Umbilical cord (tissue), 1 donor: ENCODE measurements at regions not wholly inside any gene's neighbourhood (a gene's known extent, or its start where the extent isn't known, plus 50 kb on each side); places are given as distances from the start of the nearest gene placed in this dataset.
"Not testable (repeated sequence)": the region's sequence is repeated elsewhere in the genome, so short reads cannot be mapped to it uniquely, and the experiment has no call there.

Source experiments
- DNase-seq: peaks from one replicate; pipeline ENCODE4 v3.0.0-alpha.2; 2015; ENCODE audit warnings: low spot score

GRCh38 chrX:45696736-45697135 is 496.1 kb upstream of the DIPK2B start:
- DNase-seq = no peak

- no peak for DNase-seq
Observed at GRCh38 chrX:45689971-45690370, 489.3 kb upstream of the DIPK2B start.

GRCh38 chrX:45683914-45684313 is 483.2 kb upstream of the DIPK2B start:
- no peak for DNase-seq

- no peak for DNase-seq
Observed at GRCh38 chrX:45681891-45682290, 481.2 kb upstream of the DIPK2B start.

GRCh38 chrX:45669715-45670340 is 469.2 kb upstream of the DIPK2B start:
- peak; percentile 9 for DNase-seq

GRCh38 chrX:45668686-45669443 is 468.2 kb upstream of the DIPK2B start:
- peak; percentile 55 for DNase-seq

GRCh38 chrX:45667666-45668065 is 467.0 kb upstream of the DIPK2B start:
- DNase-seq = no peak

- DNase-seq = no peak
Observed at GRCh38 chrX:45664727-45665290, 464.1 kb upstream of the DIPK2B start.

GRCh38 chrX:45660477-45660876 is 459.8 kb upstream of the DIPK2B start:
- DNase-seq = no peak

GRCh38 chrX:45633419-45633818 is 432.7 kb upstream of the DIPK2B start:
- no peak for DNase-seq

- DNase-seq = no peak
Observed at GRCh38 chrX:45632506-45632905, 431.8 kb upstream of the DIPK2B start.

GRCh38 chrX:45630078-45630477 is 429.4 kb upstream of the DIPK2B start:
- no peak for DNase-seq

GRCh38 chrX:45628041-45628440 is 427.4 kb upstream of the DIPK2B start:
- no peak for DNase-seq

- DNase-seq = peak; percentile 30
Observed at GRCh38 chrX:45623266-45623665, 422.6 kb upstream of the DIPK2B start.

- no peak for DNase-seq
Observed at GRCh38 chrX:45622538-45622937, 421.9 kb upstream of the DIPK2B start.

- no peak for DNase-seq
Observed at GRCh38 chrX:45622042-45622423, 421.4 kb upstream of the DIPK2B start.

- no peak for DNase-seq
Observed at GRCh38 chrX:45621376-45622041, 420.8 kb upstream of the DIPK2B start.

GRCh38 chrX:45619290-45619689 is 418.6 kb upstream of the DIPK2B start:
- DNase-seq = no peak

GRCh38 chrX:45615591-45615990 is 414.9 kb upstream of the DIPK2B start:
- DNase-seq = not testable (repeated sequence)

- DNase-seq = no peak
Observed at GRCh38 chrX:45614853-45615252, 414.2 kb upstream of the DIPK2B start.

- DNase-seq = no peak
Observed at GRCh38 chrX:45602151-45602550, 401.5 kb upstream of the DIPK2B start.

- DNase-seq = no peak
Observed at GRCh38 chrX:45601052-45601451, 400.4 kb upstream of the DIPK2B start.

GRCh38 chrX:45598861-45599260 is 398.2 kb upstream of the DIPK2B start:
- DNase-seq = no peak
